OCI-M2 (cell line): ENCODE measurements at regions not wholly inside any gene's neighbourhood (a gene's known extent, or its start where the extent isn't known, plus 50 kb on each side); places are given as distances from the start of the nearest gene placed in this dataset.
"Not testable (repeated sequence)": the region's sequence is repeated elsewhere in the genome, so short reads cannot be mapped to it uniquely, and the experiment has no call there.

ENCODE experiments used
- DNase-seq: peaks from one replicate; lab custom pipeline; 2025; ENCODE audit not compliant: unreplicated experiment; lab: John Stamatoyannopoulos, UW

GRCh38 chr9:25094518-25094917 lies 548.8 kb upstream of the IZUMO3 start:
- DNase-seq = no peak

- no peak for DNase-seq
These were observed 532.5 kb upstream of the IZUMO3 start for GRCh38 chr9:25078202-25078601.

- no peak for DNase-seq
These were observed 502.5 kb upstream of the IZUMO3 start for GRCh38 chr9:25048098-25048724.

- DNase-seq = not testable (repeated sequence)
These were observed 499.8 kb upstream of the IZUMO3 start for GRCh38 chr9:25045469-25045868.

- DNase-seq = no peak
These were observed 484.0 kb upstream of the IZUMO3 start for GRCh38 chr9:25029743-25030142.

- DNase-seq = no peak
These were observed 480.0 kb upstream of the IZUMO3 start for GRCh38 chr9:25025686-25026085.

GRCh38 chr9:25025156-25025555 lies 479.5 kb upstream of the IZUMO3 start:
- DNase-seq = no peak

GRCh38 chr9:25017779-25018178 lies 472.1 kb upstream of the IZUMO3 start:
- DNase-seq = no peak

GRCh38 chr9:25010027-25010662 lies 464.4 kb upstream of the IZUMO3 start:
- DNase-seq = no peak

- no peak for DNase-seq
These were observed 458.0 kb upstream of the IZUMO3 start for GRCh38 chr9:25003686-25004085.

GRCh38 chr9:24986331-24986730 lies 440.6 kb upstream of the IZUMO3 start:
- DNase-seq = no peak

- DNase-seq = not testable (repeated sequence)
These were observed 425.1 kb upstream of the IZUMO3 start for GRCh38 chr9:24970780-24971179.

GRCh38 chr9:24961762-24962161 lies 416.1 kb upstream of the IZUMO3 start:
- DNase-seq = no peak

GRCh38 chr9:24953070-24953469 lies 407.4 kb upstream of the IZUMO3 start:
- no peak for DNase-seq

GRCh38 chr9:24939109-24939850 lies 393.6 kb upstream of the IZUMO3 start:
- DNase-seq = no peak

- no peak for DNase-seq
These were observed 390.4 kb upstream of the IZUMO3 start for GRCh38 chr9:24936117-24936516.

- no peak for DNase-seq
These were observed 387.1 kb upstream of the IZUMO3 start for GRCh38 chr9:24932785-24933184.

- DNase-seq = no peak
These were observed 386.2 kb upstream of the IZUMO3 start for GRCh38 chr9:24931894-24932293.

- no peak for DNase-seq
These were observed 367.1 kb upstream of the IZUMO3 start for GRCh38 chr9:24912767-24913166.

- DNase-seq = no peak
These were observed 355.6 kb upstream of the IZUMO3 start for GRCh38 chr9:24901319-24901718.

GRCh38 chr9:24900179-24900578 lies 354.5 kb upstream of the IZUMO3 start:
- DNase-seq = no peak

- no peak for DNase-seq
These were observed 353.8 kb upstream of the IZUMO3 start for GRCh38 chr9:24899463-24899862.
